A673 (cell line): ENCODE measurements at regions not wholly inside any gene's neighbourhood (a gene's known extent, or its start where the extent isn't known, plus 50 kb on each side); places are given as distances from the start of the nearest gene placed in this dataset.

ENCODE experiments used
- CTCF ChIP-seq: fragments of 300-800, 200-600 bp; sonication (generic); conservative IDR thresholded peaks from 2 replicates; pipeline ENCODE4 v1.5.1; 2017; ENCODE audit warnings: low read depth, mild to moderate bottlenecking, antibody characterized with exemption, low read length, moderate library complexity, mixed read lengths
- EZH2 ChIP-seq: fragments of 200-600 bp; sonication (generic); IDR thresholded peaks from 2 replicates; pipeline ENCODE4 v1.6.1; 2017; ENCODE audit warnings: borderline replicate concordance, low read depth, mild to moderate bottlenecking, mixed read lengths, antibody characterized with exemption, low read length; ENCODE audit not compliant: poor library complexity, severe bottlenecking

- no peak for TF ChIP-seq EZH2
- TF ChIP-seq CTCF = no peak
Observed at GRCh38 chr7:18437101-18437500, 58.4 kb upstream of the HDAC9 start.
